HG02870 (cell line): ENCODE measurements at regions not wholly inside any gene's neighbourhood (a gene's known extent, or its start where the extent isn't known, plus 50 kb on each side); places are given as distances from the start of the nearest gene placed in this dataset.

ENCODE experiments used
- ATAC-seq: cut with Tn5 transposase; IDR thresholded peaks from one replicate; pipeline ENCODE4 v1.9.1; 2021; ENCODE audit warnings: mild to moderate bottlenecking, moderate library complexity; ENCODE audit not compliant: unreplicated experiment

- no peak for ATAC-seq
Measured at GRCh38 chr4:20352163-20352431, 100.4 kb downstream of the SLIT2 start.

- no peak for ATAC-seq
Measured at GRCh38 chr4:20353646-20354045, 101.9 kb downstream of the SLIT2 start.

GRCh38 chr4:20354120-20354519 lies 102.4 kb downstream of the SLIT2 start:
- ATAC-seq = no peak

- ATAC-seq = no peak
Measured at GRCh38 chr4:20356565-20356964, 104.9 kb downstream of the SLIT2 start.

GRCh38 chr4:20358110-20358509 lies 106.4 kb downstream of the SLIT2 start:
- no peak for ATAC-seq

GRCh38 chr4:20359692-20360091 lies 108.0 kb downstream of the SLIT2 start:
- ATAC-seq = no peak

- no peak for ATAC-seq
Measured at GRCh38 chr4:20362148-20362547, 110.4 kb downstream of the SLIT2 start.

GRCh38 chr4:20364969-20365368 lies 113.3 kb downstream of the SLIT2 start:
- no peak for ATAC-seq

- ATAC-seq = no peak
Measured at GRCh38 chr4:20367446-20367845, 115.7 kb downstream of the SLIT2 start.

GRCh38 chr4:20368926-20369325 lies 117.2 kb downstream of the SLIT2 start:
- ATAC-seq = no peak

GRCh38 chr4:20370274-20370673 lies 118.6 kb downstream of the SLIT2 start:
- no peak for ATAC-seq

- ATAC-seq = peak; percentile 71
Measured at GRCh38 chr4:20376070-20376469, 124.4 kb downstream of the SLIT2 start.

GRCh38 chr4:20378181-20378580 lies 126.5 kb downstream of the SLIT2 start:
- no peak for ATAC-seq

GRCh38 chr4:20381005-20381404 lies 129.3 kb downstream of the SLIT2 start:
- ATAC-seq = no peak

GRCh38 chr4:20383283-20383682 lies 131.6 kb downstream of the SLIT2 start:
- ATAC-seq = no peak

GRCh38 chr4:20383969-20384368 lies 132.3 kb downstream of the SLIT2 start:
- no peak for ATAC-seq

- no peak for ATAC-seq
Measured at GRCh38 chr4:20384456-20384855, 132.8 kb downstream of the SLIT2 start.

- ATAC-seq = no peak
Measured at GRCh38 chr4:20386001-20386740, 134.5 kb downstream of the SLIT2 start.

GRCh38 chr4:20386906-20387305 lies 135.2 kb downstream of the SLIT2 start:
- no peak for ATAC-seq

- ATAC-seq = no peak
Measured at GRCh38 chr4:20391198-20391597, 139.5 kb downstream of the SLIT2 start.

- ATAC-seq = no peak
Measured at GRCh38 chr4:20391912-20392311, 140.2 kb downstream of the SLIT2 start.

- ATAC-seq = no peak
Measured at GRCh38 chr4:20393486-20394100, 141.9 kb downstream of the SLIT2 start.

GRCh38 chr4:20394512-20394911 lies 142.8 kb downstream of the SLIT2 start:
- no peak for ATAC-seq
